GM06990 (cell line): ENCODE measurements at regions not wholly inside any gene's neighbourhood (a gene's known extent, or its start where the extent isn't known, plus 50 kb on each side); places are given as distances from the start of the nearest gene placed in this dataset.

Experiments used
- DNase-seq: peaks from one replicate; pipeline ENCODE4 v3.0.0-alpha.2; 2011; ENCODE audit not compliant: insufficient read length; ENCODE audit errors: extremely low read depth
- H3K27me3 ChIP-seq: replicated peaks from 2 replicates; pipeline ENCODE4 v1.6.0; 2011; ENCODE audit warnings: low read length; ENCODE audit not compliant: control insufficient read depth, insufficient read depth
- H3K36me3 ChIP-seq: 2 replicates; pipeline ENCODE4 v1.5.1; 2011; ENCODE audit warnings: low read length; ENCODE audit not compliant: control insufficient read depth, insufficient read depth
- H3K4me3 ChIP-seq: replicated peaks from 2 replicates; pipeline ENCODE4 v1.5.1; 2011; ENCODE audit warnings: low read depth, mild to moderate bottlenecking, control low read depth, low read length
- TF ChIP-seq, protein P1 (sequence below): IDR thresholded peaks from 2 replicates; pipeline ENCODE4 v1.5.1; 2011; ENCODE audit warnings: low read length, control low read depth, mild to moderate bottlenecking, inconsistent platforms; ENCODE audit not compliant: insufficient read depth, poor library complexity, severe bottlenecking

DNA sequence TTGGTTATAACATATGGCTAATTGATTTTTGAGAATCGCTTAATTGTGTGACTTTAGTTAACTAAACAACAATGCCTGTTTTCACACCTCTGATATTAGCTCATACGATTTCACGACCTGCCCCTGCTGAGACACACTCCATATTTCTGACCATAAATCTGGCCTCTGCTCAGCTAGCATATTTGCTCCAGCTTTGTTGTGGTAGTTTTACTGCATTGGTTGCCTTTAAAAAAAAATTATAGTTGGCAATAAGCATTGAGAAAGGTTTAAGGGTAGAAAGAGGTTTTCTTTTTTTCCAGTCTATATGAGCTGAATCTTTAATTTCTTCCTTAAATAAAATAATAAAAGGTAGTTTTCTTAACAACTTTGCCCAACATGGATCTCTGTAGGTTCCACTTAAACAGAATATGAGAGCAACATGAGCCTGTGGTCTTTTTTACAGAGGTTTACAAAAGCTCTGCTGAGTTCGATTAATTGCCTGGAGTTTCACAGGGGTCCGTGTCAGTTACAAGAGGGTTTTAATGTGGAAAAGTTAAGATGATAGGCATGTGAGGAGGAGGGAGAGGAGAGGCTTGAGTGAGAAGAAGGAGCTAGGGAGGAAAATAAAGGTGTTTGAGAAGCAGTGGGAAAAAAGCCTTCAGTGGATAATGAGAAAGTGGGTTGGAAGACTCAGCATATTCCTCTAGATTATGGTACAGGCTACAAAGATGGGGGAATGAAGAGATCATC is 318.2 kb downstream of the CXCL12 start:
- TF ChIP-seq, protein P1, sequence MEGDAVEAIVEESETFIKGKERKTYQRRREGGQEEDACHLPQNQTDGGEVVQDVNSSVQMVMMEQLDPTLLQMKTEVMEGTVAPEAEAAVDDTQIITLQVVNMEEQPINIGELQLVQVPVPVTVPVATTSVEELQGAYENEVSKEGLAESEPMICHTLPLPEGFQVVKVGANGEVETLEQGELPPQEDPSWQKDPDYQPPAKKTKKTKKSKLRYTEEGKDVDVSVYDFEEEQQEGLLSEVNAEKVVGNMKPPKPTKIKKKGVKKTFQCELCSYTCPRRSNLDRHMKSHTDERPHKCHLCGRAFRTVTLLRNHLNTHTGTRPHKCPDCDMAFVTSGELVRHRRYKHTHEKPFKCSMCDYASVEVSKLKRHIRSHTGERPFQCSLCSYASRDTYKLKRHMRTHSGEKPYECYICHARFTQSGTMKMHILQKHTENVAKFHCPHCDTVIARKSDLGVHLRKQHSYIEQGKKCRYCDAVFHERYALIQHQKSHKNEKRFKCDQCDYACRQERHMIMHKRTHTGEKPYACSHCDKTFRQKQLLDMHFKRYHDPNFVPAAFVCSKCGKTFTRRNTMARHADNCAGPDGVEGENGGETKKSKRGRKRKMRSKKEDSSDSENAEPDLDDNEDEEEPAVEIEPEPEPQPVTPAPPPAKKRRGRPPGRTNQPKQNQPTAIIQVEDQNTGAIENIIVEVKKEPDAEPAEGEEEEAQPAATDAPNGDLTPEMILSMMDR, result no peak
- no peak for DNase-seq
- Histone ChIP-seq H3K4me3 (no peak overlapping the region), H3K27me3 (no peaks in the 10 kb centered on the region), H3K36me3 (no peaks in the 10 kb centered on the region)

DNA sequence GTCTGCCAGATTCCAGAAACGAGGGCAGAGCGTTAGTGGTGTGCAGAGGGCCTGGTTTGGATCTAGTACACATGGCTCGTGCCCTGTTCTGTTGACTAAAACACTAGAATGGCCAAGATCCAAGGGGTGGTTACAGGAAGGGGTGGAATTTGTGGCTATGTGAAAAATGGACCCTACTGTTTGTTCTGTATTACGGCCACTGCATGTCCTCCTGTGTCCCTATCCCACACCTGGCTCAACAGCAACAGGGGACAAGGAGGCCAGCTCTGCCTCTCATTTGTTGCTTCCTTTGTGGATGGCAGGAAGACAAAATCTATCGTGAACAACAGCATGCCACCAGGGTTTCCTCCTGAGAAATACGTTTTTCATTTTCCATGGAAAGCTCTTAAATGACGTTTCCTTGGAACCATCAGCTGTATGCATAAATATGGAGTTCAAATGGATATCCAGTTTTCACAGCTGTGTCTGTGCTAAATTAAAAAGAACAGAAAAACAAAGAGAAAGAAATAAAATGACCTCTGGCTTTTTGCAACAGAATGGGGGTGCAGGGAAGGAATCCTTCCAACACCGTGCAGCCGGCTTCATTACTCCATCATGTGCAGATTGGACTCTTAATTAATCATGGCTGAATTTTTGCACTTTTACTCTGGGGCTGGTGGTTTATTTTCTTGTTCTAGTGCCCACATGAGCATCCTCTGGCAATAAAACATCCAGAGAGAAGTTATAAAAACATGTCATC is 318.9 kb downstream of the CXCL12 start:
- DNase-seq, result no peak
- H3K36me3 ChIP-seq, result no peaks in the 10 kb centered on the region
- no peak overlapping the region for H3K4me3 ChIP-seq
- TF ChIP-seq, protein P1, result no peak
- H3K27me3 ChIP-seq, result no peaks in the 10 kb centered on the region

DNA sequence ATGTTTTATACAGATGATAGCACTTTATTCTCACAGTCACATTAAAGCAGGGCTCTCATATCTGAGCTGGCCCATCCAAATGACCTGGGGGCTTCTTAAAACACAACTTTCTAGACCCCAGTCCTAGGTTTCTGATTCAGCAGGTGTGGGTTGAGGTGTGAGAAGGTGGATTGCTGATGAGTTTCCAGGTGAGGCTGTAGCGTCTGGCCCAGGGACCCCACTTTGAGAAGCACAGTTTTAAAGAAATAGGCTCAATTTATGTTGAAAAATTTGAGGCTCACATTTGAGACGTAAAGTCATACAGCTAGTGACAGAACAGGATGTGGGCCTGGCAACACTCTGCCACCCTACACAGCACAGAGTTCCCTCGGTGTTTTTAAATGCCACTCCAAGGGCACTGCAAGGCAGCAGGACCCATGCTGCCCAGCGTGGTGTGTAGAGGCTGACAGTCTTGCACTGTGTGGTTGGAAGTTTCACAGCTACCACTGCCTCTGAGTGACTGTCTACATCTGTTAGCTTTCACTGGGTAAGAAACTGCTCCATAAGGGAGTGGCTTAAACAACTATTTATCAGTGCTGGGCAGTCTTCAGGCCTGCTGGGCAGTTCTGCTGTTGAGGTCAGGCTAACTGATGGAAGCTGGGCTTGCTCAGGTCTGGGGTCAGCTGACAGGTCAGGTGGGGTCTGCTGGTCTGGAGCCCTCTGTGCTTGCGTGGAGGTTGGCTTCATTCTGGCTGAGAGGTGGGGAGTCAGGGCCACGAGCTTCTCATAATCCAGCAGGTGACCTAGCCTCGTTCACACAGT is 319.7 kb downstream of the CXCL12 start:
- DNase-seq, result no peak
- no peaks in the 10 kb centered on the region for H3K36me3 ChIP-seq
- H3K27me3 ChIP-seq, result no peaks in the 10 kb centered on the region
- TF ChIP-seq, protein P1, result no peak
- H3K4me3 ChIP-seq, result no peak overlapping the region

DNA sequence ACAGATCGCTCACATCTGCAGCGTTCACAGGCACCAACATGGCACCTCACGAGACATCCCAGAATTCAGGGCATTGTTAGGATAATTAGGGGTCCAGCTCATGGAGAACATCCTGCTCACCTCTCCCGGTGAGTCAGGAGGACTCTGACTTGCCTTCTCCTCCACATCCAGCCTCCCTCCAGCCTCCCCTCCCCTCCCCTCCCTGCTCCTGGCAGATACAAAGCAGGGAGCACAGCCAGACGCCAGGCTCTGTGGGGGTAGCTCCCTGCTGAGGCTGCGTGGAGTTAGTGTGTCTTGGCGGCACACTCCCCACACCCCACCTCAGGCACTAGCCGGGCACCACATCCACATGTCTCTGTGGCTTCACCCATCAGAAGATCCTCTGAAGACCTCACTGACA is 320.6 kb downstream of the CXCL12 start:
- Histone ChIP-seq H3K4me3 (no peak overlapping the region), H3K36me3 (no peaks in the 10 kb centered on the region), H3K27me3 (no peaks in the 10 kb centered on the region)
- DNase-seq, result no peak
- TF ChIP-seq, protein P1, result no peak

GRCh38 chr10:44063686-44064085 is 321.2 kb downstream of the CXCL12 start:
- Histone ChIP-seq H3K36me3 (no peaks in the 10 kb centered on the region), H3K4me3 (no peak overlapping the region), H3K27me3 (no peaks in the 10 kb centered on the region)
- TF ChIP-seq, protein P1, result no peak
- DNase-seq, result no peak
